Activated T-helper 17 cell treated with anti-CD3 and anti-CD28 coated beads, Interleukin-2, amount 50 U/mL, for 72 hours (primary cell): ENCODE measurements at regions not wholly inside any gene's neighbourhood (a gene's known extent, or its start where the extent isn't known, plus 50 kb on each side); places are given as distances from the start of the nearest gene placed in this dataset.

Experiments
- ATAC-seq: fragments of 150-1000 bp; cut with Tn5 transposase; replicated peaks from 2 replicates; pipeline ENCODE4 v1.10.0; 2021; ENCODE audit warnings: mild to moderate bottlenecking, moderate library complexity
- H3K27ac Mint-ChIP-seq: one replicate; pipeline ENCODE4 v1.8.0; 2022; ENCODE audit warnings: mixed read lengths
- H3K27me3 Mint-ChIP-seq: one replicate; pipeline ENCODE4 v1.8.0; 2022; ENCODE audit warnings: mixed read lengths
- H3K36me3 Mint-ChIP-seq: one replicate; pipeline ENCODE4 v1.8.0; 2022; ENCODE audit warnings: low read depth, mild to moderate bottlenecking, mixed read lengths
- H3K4me1 Mint-ChIP-seq: one replicate; pipeline ENCODE4 v1.8.0; 2022; ENCODE audit warnings: mixed read lengths
- H3K4me3 Mint-ChIP-seq: one replicate; pipeline ENCODE4 v1.8.0; 2022; ENCODE audit warnings: mild to moderate bottlenecking, mixed read lengths
- H3K9me3 Mint-ChIP-seq: one replicate; pipeline ENCODE4 v1.8.0; 2022; ENCODE audit warnings: mixed read lengths

GRCh38 chr6:25168637-25169036 lies 110.5 kb upstream of the CARMIL1 start:
- H3K9me3 Mint-ChIP-seq: no peaks in the 10 kb centered on the region
- H3K27me3 Mint-ChIP-seq: peaks cover 4% of the 10 kb centered on the region
- H3K27ac Mint-ChIP-seq: no peak overlapping the region
- peaks cover 9% of the 10 kb centered on the region for H3K4me1 Mint-ChIP-seq
- no peak for ATAC-seq
- H3K4me3 Mint-ChIP-seq: no peak overlapping the region
- no peaks in the 10 kb centered on the region for H3K36me3 Mint-ChIP-seq

DNA sequence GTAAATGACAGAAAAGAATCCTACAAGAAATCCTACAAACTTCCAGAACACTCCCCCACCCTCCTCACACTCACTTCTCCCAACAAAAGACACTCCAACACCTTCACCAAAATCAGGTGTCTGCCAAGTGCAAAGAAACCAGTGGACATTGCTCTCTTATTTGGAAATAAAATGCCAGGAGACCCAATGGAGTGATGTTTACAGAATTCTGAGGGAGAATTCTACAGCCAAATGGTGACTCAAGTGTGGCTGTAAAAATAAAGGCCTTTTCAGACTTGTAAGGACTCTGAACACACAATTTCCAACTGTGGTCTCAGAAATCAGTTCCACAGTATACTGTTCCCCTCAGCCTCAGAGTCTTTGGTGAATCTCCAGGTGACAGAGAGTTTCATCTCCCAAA lies 109.6 kb upstream of the CARMIL1 start:
- ATAC-seq: peak; percentile 4
- Mint-ChIP-seq H3K27ac (no peak overlapping the region), H3K36me3 (no peaks in the 10 kb centered on the region), H3K4me3 (no peak overlapping the region), H3K4me1 (peaks cover 6% of the 10 kb centered on the region), H3K9me3 (no peaks in the 10 kb centered on the region), H3K27me3 (peaks cover 4% of the 10 kb centered on the region)

DNA sequence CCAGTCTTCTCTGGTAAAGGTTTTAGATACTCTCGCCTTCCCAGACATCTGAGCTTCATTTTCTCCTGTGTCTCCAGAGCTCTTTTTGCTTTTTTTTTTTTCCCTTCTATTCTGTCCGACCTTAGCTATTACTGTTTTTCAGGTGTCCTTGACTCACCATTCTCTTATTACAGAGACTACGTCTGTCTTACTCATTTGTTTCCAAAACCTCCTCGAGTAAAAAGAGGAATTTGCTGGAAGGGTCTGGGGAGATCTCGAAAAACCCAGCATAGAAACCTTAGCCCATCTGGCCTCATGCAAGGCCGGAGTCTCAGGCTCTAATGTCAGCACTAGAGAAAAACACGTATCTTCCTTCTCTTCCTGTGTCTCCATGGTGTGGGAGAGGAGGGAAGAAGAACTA lies 109.2 kb upstream of the CARMIL1 start:
- no peak overlapping the region for H3K4me3 Mint-ChIP-seq

DNA sequence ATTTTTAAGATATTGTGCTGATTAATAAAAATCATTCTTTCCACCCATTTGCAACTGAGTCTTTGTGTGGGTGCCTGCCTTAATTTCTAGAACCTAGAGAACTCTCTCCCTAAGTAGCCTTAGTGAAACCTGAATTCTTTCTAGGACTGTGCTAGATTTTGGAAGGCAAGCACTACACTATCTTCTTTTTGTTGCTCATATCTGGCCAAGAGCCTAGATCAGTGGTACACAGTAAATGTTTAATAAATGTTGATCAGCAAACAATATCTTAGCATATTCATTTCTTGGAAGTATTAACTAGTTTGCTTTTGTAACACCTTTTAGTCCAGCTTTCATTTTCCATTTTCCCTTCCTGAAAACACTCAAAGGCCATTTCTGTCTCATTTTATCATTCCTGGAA lies 108.5 kb upstream of the CARMIL1 start:
- H3K4me3 Mint-ChIP-seq: no peak overlapping the region
- H3K4me1 Mint-ChIP-seq: peaks cover 5% of the 10 kb centered on the region
- no peak overlapping the region for H3K27ac Mint-ChIP-seq
- no peaks in the 10 kb centered on the region for H3K36me3 Mint-ChIP-seq
- no peaks in the 10 kb centered on the region for H3K9me3 Mint-ChIP-seq
- H3K27me3 Mint-ChIP-seq: peaks cover 4% of the 10 kb centered on the region
- no peak for ATAC-seq

More for the DNA sequence above, 109.2 kb upstream of the CARMIL1 start:
- Mint-ChIP-seq H3K27me3 (peaks cover 4% of the 10 kb centered on the region), H3K36me3 (no peaks in the 10 kb centered on the region), H3K4me1 (peaks cover 5% of the 10 kb centered on the region), H3K27ac (no peak overlapping the region), H3K9me3 (no peaks in the 10 kb centered on the region)
- ATAC-seq: peak; percentile 16

DNA sequence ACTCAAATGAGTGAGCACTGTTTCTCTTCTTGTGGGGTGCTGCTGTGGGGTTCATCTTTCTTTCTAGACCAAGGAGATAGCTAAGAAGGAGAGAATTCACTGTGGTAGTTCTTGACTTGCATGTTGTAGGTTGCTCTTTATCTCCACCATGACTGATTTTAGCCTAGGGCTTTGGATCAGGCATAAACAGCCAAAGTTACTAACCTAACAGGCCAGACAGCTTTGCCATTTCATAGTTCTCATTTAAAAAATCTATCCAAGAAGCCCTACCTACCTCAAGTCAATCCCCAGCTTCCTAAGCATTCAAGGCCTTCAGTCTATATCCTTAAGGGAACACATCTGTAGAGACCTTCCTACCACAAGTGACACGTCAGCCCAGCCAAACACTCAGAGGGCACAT lies 107.9 kb upstream of the CARMIL1 start:
- no peak overlapping the region for H3K27ac Mint-ChIP-seq
- peaks cover 5% of the 10 kb centered on the region for H3K4me1 Mint-ChIP-seq
- ATAC-seq: no peak

GRCh38 chr6:25172819-25173218 lies 106.4 kb upstream of the CARMIL1 start:
- Mint-ChIP-seq H3K36me3 (no peaks in the 10 kb centered on the region), H3K4me3 (no peak overlapping the region), H3K27ac (peak overlapping the region; percentile 15), H3K9me3 (no peaks in the 10 kb centered on the region), H3K27me3 (peaks cover 4% of the 10 kb centered on the region), H3K4me1 (peaks cover 5% of the 10 kb centered on the region)
- no peak for ATAC-seq

More for the DNA sequence above, 107.9 kb upstream of the CARMIL1 start:
- no peaks in the 10 kb centered on the region for H3K9me3 Mint-ChIP-seq
- H3K36me3 Mint-ChIP-seq: no peaks in the 10 kb centered on the region
- no peak overlapping the region for H3K4me3 Mint-ChIP-seq
- H3K27me3 Mint-ChIP-seq: peaks cover 4% of the 10 kb centered on the region

DNA sequence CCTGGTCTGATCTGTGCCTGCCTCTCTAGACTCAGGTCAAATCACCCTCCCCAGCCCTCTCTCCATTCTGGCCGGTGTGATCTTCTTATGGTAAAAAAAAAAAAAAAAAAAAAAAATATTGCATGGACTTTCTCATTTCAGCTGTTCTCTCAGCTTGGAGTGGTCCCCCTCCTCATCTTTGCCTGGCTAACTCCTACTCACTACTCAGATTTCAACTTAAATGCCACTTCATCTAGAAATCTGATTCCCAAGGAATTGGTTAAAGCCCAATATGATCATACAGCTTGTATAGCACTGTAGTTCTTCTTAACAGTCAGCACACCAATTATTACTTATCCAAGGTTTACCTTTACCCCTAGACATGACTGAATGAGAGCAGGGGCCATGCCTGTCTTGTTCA lies 105.9 kb upstream of the CARMIL1 start:
- no peak for ATAC-seq
- Mint-ChIP-seq H3K9me3 (no peaks in the 10 kb centered on the region), H3K27me3 (peaks cover 4% of the 10 kb centered on the region), H3K27ac (peak overlapping the region; percentile 15), H3K36me3 (no peaks in the 10 kb centered on the region), H3K4me3 (no peak overlapping the region), H3K4me1 (peaks cover 5% of the 10 kb centered on the region)

DNA sequence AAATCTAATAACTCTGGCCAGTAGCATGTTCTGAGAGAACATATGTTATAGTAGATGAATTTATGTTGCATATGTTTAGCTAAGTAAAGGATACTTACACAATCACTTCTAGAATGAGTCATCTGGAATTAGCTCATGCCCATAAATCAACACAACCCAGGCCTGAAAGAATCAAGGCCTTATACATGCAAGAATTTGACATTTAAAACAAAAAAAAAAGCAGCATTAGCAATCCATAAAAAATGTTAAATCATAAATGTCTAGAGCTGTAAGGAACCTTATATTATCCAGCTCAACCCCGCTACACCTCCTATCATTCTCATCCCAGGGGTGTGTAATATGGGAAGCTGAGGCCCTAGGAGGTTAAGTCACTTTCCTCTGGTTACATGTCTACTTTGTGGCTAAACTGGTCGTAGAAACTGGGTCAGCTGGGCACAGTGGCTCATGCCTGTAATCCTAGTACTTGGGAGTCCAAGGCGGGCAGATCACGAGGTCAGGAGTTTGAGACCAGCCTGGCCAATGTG lies 105.2 kb upstream of the CARMIL1 start:
- no peaks in the 10 kb centered on the region for H3K9me3 Mint-ChIP-seq
- peaks cover 4% of the 10 kb centered on the region for H3K27me3 Mint-ChIP-seq
- H3K4me1 Mint-ChIP-seq: peaks cover 8% of the 10 kb centered on the region
- H3K27ac Mint-ChIP-seq: no peak overlapping the region
- no peaks in the 10 kb centered on the region for H3K36me3 Mint-ChIP-seq
- no peak overlapping the region for H3K4me3 Mint-ChIP-seq
- ATAC-seq: peak; percentile 78

DNA sequence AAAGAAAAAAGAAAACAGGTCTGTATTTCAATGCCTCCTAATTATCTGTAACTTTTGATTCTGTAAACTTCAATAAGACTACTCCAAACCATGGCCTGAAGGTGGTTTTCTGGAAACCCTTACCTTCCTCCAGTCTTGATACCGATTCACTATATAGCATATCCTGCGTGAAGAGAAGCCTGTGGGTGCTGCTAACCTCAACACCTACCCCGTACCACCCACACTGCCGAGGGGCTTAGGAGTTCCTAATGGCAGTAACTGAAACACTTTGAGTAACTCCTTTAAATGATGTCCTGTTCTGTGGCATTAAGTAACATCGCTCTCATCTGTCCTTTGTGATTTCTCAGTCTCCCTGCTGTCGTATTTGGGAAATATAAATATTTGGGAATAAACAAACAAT lies 104.5 kb upstream of the CARMIL1 start:
- peaks cover 4% of the 10 kb centered on the region for H3K27me3 Mint-ChIP-seq
- peaks cover 10% of the 10 kb centered on the region for H3K4me1 Mint-ChIP-seq
- no peak overlapping the region for H3K4me3 Mint-ChIP-seq
- H3K9me3 Mint-ChIP-seq: no peaks in the 10 kb centered on the region
- H3K27ac Mint-ChIP-seq: no peak overlapping the region
- no peak for ATAC-seq
- no peaks in the 10 kb centered on the region for H3K36me3 Mint-ChIP-seq

GRCh38 chr6:25175196-25175595 lies 104.0 kb upstream of the CARMIL1 start:
- no peak for ATAC-seq
- Mint-ChIP-seq H3K4me1 (peaks cover 10% of the 10 kb centered on the region), H3K9me3 (no peaks in the 10 kb centered on the region), H3K27ac (no peak overlapping the region), H3K36me3 (no peaks in the 10 kb centered on the region), H3K27me3 (peaks cover 4% of the 10 kb centered on the region), H3K4me3 (no peak overlapping the region)

DNA sequence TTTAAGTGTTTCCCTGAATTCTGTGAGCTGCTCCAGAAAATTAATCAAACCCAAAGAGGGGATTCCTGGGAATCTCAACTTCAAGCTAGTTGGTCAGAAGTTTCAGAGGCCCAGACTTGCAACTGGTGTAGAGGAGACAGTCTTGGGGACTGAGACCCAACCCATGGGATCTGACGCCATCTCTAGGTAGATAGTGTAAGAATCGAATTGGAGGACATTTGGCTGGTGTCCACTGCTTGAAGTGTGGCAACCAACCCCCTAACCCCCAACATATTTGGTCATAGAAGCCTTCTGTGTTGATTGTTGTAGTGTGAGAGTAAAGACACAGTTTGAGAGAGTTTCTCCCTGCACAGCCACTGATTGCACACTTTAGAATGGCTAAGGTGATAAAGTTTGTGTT lies 103.5 kb upstream of the CARMIL1 start:
- no peak for ATAC-seq
- no peak overlapping the region for H3K4me3 Mint-ChIP-seq
- H3K36me3 Mint-ChIP-seq: no peaks in the 10 kb centered on the region
- H3K9me3 Mint-ChIP-seq: no peaks in the 10 kb centered on the region
- no peak overlapping the region for H3K27ac Mint-ChIP-seq
- H3K4me1 Mint-ChIP-seq: peaks cover 10% of the 10 kb centered on the region
- peaks cover 4% of the 10 kb centered on the region for H3K27me3 Mint-ChIP-seq

DNA sequence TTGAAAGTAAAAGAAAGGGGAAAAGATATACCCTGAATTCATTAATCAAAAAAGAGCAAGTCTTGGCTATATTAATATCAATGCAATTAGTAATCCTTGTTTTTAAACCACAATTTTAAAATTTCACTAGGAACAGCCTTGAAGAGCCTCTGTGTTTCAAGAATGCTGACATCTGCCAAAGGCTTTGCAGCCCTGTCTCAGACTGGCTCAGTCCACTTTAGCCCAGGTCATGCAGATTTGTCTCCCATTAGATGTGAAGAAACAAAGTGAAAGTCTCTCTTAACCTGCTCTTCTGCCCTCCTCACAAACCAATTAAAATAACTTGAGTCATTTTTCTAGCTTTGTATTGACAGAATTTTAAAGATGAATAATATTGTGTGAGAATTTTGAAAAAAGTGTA lies 102.7 kb upstream of the CARMIL1 start:
- no peak overlapping the region for H3K4me3 Mint-ChIP-seq
- H3K36me3 Mint-ChIP-seq: no peaks in the 10 kb centered on the region
- no peak overlapping the region for H3K27ac Mint-ChIP-seq
- peaks cover 4% of the 10 kb centered on the region for H3K27me3 Mint-ChIP-seq
- H3K4me1 Mint-ChIP-seq: peaks cover 10% of the 10 kb centered on the region
- no peak for ATAC-seq
- no peaks in the 10 kb centered on the region for H3K9me3 Mint-ChIP-seq

DNA sequence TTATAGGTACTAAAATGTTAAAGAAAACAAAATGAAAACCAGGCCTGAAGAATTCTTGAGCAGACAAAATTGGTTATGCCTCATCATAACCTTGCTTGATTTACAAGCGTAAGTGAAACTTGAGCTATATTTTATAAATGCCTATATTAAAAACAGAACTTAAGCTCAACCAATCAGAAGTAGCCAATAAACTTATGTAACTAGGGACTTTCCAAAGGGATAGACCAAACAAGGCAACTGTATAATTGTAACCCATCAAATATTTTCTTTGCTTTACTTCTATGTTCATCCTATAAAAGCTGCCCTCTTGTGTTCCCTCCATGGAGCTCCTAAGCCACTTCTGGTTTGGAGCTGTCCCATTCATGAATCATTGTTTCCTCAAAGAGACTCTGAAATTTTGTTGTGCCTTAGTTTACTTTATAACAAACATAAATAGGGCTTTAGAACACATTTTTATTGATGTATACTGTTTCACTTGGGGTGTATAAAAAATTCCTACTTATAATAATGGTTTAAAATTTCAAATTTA lies 101.6 kb upstream of the CARMIL1 start:
- H3K27me3 Mint-ChIP-seq: peaks cover 4% of the 10 kb centered on the region
- no peak for ATAC-seq
- peaks cover 10% of the 10 kb centered on the region for H3K4me1 Mint-ChIP-seq
- no peak overlapping the region for H3K4me3 Mint-ChIP-seq
- no peaks in the 10 kb centered on the region for H3K9me3 Mint-ChIP-seq
- no peaks in the 10 kb centered on the region for H3K36me3 Mint-ChIP-seq
- no peak overlapping the region for H3K27ac Mint-ChIP-seq

GRCh38 chr6:25178336-25179035 lies 100.7 kb upstream of the CARMIL1 start:
- Mint-ChIP-seq H3K27ac (peak overlapping the region; percentile 84), H3K36me3 (no peaks in the 10 kb centered on the region), H3K4me1 (peaks cover 5% of the 10 kb centered on the region), H3K9me3 (no peaks in the 10 kb centered on the region), H3K27me3 (no peaks in the 10 kb centered on the region), H3K4me3 (peak overlapping the region; percentile 65)
- no peak for ATAC-seq

GRCh38 chr6:25179051-25179778 lies 100.0 kb upstream of the CARMIL1 start:
- Mint-ChIP-seq H3K9me3 (no peaks in the 10 kb centered on the region), H3K4me3 (peak overlapping the region; percentile 65), H3K4me1 (peaks cover 5% of the 10 kb centered on the region), H3K27me3 (no peaks in the 10 kb centered on the region), H3K36me3 (no peaks in the 10 kb centered on the region), H3K27ac (peak overlapping the region; percentile 84)
- peak; percentile 69 for ATAC-seq
